ENCODE measurements at regions not wholly inside any gene's neighbourhood (a gene's known extent, or its start where the extent isn't known, plus 50 kb on each side); places are given as distances from the start of the nearest gene placed in this dataset.

- peak overlapping the region; percentile 72 for H3K4me2 ChIP-seq (ENCODE audit: insufficient read depth, low read length)
- H4K20me1 ChIP-seq (replicated peaks; ENCODE audit: control insufficient read depth, extremely low read depth, insufficient read depth, low read length), result no peaks in the 10 kb centered on the region
- FAIRE-seq, result peak; percentile 21
- no peaks in the 10 kb centered on the region for H3K9me3 ChIP-seq (replicated peaks; ENCODE audit: control insufficient read depth, insufficient read depth, low read length)
- intact Hi-C loops (cut with micrococcal nuclease) (loop anchor here (1.0 to 10.0 kb wide), 3 partner anchors 36 to 341 kb away; no protein-coding TSS in a partner anchor), dilution Hi-C loops (cut with MboI; ENCODE audit: extremely low pct_ligation_motif_present, low sequenced_read_pairs) (no loop called here)
- no peaks in the 10 kb centered on the region for H3K27me3 ChIP-seq (ENCODE audit: control insufficient read depth in 2 of 2, insufficient read depth in 2 of 2, low read length in 2 of 2)
- H3K4me1 ChIP-seq (ENCODE audit: control insufficient read depth, extremely low read depth, insufficient read depth, low read length), result peaks cover 15% of the 10 kb centered on the region
- no peaks in the 10 kb centered on the region for H3K9me1 ChIP-seq (replicated peaks; ENCODE audit: control insufficient read depth, extremely low read depth, insufficient read depth, low read length)
- peak overlapping the region; percentile 68 for H3K9ac ChIP-seq (replicated peaks; ENCODE audit: extremely low read depth, insufficient read depth, low read length)
- no peaks in the 10 kb centered on the region for H3K79me2 ChIP-seq (ENCODE audit: control insufficient read depth, insufficient read depth, low read length)
- peak overlapping the region in 1 of 3 experiments; percentile 73 for H3K4me3 ChIP-seq (replicated peaks in 1 of 3; ENCODE audit: insufficient read depth in 1 of 3, low read depth in 1 of 3, low read length in 3 of 3)
- H3K36me3 ChIP-seq (ENCODE audit: control insufficient read depth in 2 of 2, extremely low read depth in 1 of 2, insufficient read depth in 2 of 2, low read length in 2 of 2), result no peaks in the 10 kb centered on the region
- DNase-seq (ENCODE audit: low read depth, low spot score), result no peak
- ChIA-PET POLR2A (no interaction called here), CTCF (interaction anchor here (0.9 to 1.5 kb wide), 5 partner anchors 10 to 182 kb away, joined by 3 to 7 read pairs (median 3); no protein-coding TSS in a partner anchor)
- peak overlapping the region; percentile 44 for H3K27ac ChIP-seq (ENCODE audit: insufficient read depth, low read depth, low read length)
- no peak for TF ChIP-seq FOS (IDR thresholded peaks at IDR 0.05; ENCODE audit: borderline replicate concordance, insufficient read depth, low read length)
- no peak for TF ChIP-seq GATA2 (IDR thresholded peaks at IDR 0.05; ENCODE audit: insufficient read depth, insufficient read length, low read depth, low read length)
- no peak for TF ChIP-seq POLR2AphosphoS5 (IDR thresholded peaks at IDR 0.05; ENCODE audit: insufficient read depth, low read depth, low read length)
- no peak for TF ChIP-seq POLR2A (IDR thresholded peaks at IDR 0.05; ENCODE audit: low read depth, low read length)
- no peak for TF ChIP-seq CTCF (IDR thresholded peaks at IDR 0.05; ENCODE audit: extremely low read depth in 1 of 2, insufficient read depth in 1 of 2, low read depth in 1 of 2, low read length in 2 of 2)
- no peak for TF ChIP-seq JUN (IDR thresholded peaks at IDR 0.05; ENCODE audit: borderline replicate concordance, insufficient read depth, insufficient read length, low read depth)
- TF ChIP-seq EZH2 (IDR thresholded peaks at IDR 0.05; ENCODE audit: borderline replicate concordance, low read depth, low read length, severe bottlenecking), result no peak
- H2AFZ ChIP-seq (ENCODE audit: low read depth, low read length), result no peak overlapping the region
- no TSS peak for BruUV-seq (replicated peaks)
Measured at GRCh38 chr3:72483554-72484104, 364.6 kb downstream of the SHQ1 start.

Data from endothelial cell of umbilical vein (primary cell).